MM.1S (cell line): ENCODE measurements at regions not wholly inside any gene's neighbourhood (a gene's known extent, or its start where the extent isn't known, plus 50 kb on each side); places are given as distances from the start of the nearest gene placed in this dataset.

Source experiments
- CTCF ChIP-seq: fragments of 300-600 bp; sonication (generic); IDR thresholded peaks from 2 replicates; pipeline ENCODE4 v1.5.1; 2016; ENCODE audit warnings: antibody characterized with exemption, low read length, mixed read lengths
- EZH2 ChIP-seq: fragments of 300-600 bp; sonication (generic); optimal IDR thresholded peaks from 2 replicates; pipeline ENCODE3; 2017; ENCODE audit warnings: low read depth, mild to moderate bottlenecking, antibody characterized with exemption, low read length, mixed read lengths

DNA sequence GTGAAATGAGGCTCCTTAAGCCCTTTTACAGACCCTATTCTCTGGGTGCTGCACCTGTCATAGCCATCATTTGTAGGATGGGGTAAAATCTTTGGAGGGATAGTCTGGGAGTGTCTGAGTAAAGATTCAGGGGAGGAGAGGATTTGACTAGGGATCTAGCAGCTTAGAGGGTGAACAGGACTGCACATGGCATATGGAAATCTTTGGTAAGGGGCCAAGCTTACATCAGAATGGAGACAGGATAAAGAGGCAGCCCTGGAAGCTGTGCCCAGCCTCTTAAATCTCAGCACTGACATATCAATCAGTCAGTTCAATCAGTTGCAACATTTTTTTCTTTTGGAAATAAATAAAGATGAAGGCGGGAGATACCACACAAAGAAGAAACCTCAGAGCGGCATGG lies 301.8 kb upstream of the CADM1 start:
- no peak for TF ChIP-seq CTCF
- no peak for TF ChIP-seq EZH2
